Retinal pigment epithelial cell (primary cell): ENCODE measurements at regions not wholly inside any gene's neighbourhood (a gene's known extent, or its start where the extent isn't known, plus 50 kb on each side); places are given as distances from the start of the nearest gene placed in this dataset.
"Not testable (repeated sequence)": the region's sequence is repeated elsewhere in the genome, so short reads cannot be mapped to it uniquely, and the experiment has no call there.

Source experiments
- DNase-seq: peaks from one replicate; pipeline ENCODE4 v3.0.0-alpha.2; 2010; ENCODE audit warnings: low read depth
- H3K4me3 ChIP-seq: 2 replicates; pipeline ENCODE4 v1.5.1; 2011; ENCODE audit warnings: mild to moderate bottlenecking, low read length, control low read depth, moderate library complexity
- TF ChIP-seq, protein P1 (sequence below): conservative IDR thresholded peaks from 2 replicates; pipeline ENCODE4 v1.5.1; 2011; ENCODE audit warnings: low read depth, low read length, control low read depth, inconsistent platforms

DNA sequence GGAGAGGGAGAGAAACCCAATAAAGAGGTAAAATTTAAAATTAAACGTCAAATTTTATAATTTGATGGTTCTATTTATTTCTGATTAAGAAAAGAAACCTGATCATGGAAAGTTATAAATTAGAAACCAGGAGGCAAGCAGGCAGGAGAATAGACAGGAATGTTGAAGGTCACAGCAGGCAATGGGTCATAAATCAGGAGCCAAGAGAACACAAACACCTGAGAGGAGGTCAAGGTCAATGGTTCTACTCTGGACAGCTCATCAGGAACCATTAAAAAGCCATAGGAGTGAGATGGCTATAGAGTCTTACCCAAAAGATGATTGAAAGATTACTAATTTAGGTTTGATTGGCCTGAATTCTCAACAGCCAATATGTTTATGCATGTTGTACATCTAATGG is 126.9 kb upstream of the HCCS start:
- H3K4me3 ChIP-seq: no peak overlapping the region
- TF ChIP-seq, protein P1, sequence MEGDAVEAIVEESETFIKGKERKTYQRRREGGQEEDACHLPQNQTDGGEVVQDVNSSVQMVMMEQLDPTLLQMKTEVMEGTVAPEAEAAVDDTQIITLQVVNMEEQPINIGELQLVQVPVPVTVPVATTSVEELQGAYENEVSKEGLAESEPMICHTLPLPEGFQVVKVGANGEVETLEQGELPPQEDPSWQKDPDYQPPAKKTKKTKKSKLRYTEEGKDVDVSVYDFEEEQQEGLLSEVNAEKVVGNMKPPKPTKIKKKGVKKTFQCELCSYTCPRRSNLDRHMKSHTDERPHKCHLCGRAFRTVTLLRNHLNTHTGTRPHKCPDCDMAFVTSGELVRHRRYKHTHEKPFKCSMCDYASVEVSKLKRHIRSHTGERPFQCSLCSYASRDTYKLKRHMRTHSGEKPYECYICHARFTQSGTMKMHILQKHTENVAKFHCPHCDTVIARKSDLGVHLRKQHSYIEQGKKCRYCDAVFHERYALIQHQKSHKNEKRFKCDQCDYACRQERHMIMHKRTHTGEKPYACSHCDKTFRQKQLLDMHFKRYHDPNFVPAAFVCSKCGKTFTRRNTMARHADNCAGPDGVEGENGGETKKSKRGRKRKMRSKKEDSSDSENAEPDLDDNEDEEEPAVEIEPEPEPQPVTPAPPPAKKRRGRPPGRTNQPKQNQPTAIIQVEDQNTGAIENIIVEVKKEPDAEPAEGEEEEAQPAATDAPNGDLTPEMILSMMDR: no peak
- no peak for DNase-seq

DNA sequence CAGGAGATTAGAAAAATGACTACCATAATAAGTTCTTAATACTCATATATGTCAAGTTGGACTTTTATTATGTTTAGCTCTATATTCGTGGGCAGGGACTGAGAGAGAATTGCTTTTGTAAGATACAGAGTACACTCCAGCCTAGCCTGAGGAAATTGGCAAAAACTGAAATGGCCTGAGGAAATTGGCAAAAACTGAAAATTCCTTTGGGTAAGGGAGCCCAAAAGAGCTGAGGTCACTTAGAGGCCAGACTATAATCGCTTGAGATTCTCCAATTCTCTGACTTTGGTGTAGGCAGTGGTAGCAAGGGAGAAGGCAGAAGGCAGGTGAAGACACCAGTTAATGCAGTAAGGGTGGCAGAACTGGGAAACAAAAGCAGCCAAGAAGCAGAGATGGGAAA is 124.5 kb upstream of the HCCS start:
- no peak overlapping the region for H3K4me3 ChIP-seq
- no peak for DNase-seq
- TF ChIP-seq, protein P1: no peak

DNA sequence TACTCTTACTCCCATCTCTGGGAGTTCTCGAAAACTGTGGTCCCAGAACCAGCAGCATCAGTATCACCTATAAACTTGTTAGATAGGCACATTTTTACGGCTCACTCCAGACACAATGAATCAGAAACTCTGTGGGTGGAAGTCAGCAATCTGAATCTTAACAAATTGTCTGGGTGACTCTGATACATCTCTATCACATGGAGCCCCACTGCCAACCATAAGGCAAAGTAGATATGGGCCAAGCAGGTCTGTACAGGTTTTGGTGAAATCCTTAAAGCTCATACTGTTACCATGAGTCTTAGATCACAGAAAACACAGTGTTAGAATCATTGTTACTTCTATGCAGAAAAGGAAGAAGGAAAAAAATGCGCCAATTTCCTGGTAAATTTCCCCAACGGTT is 122.5 kb upstream of the HCCS start:
- no peak for DNase-seq
- no peak overlapping the region for H3K4me3 ChIP-seq
- TF ChIP-seq, protein P1: no peak

DNA sequence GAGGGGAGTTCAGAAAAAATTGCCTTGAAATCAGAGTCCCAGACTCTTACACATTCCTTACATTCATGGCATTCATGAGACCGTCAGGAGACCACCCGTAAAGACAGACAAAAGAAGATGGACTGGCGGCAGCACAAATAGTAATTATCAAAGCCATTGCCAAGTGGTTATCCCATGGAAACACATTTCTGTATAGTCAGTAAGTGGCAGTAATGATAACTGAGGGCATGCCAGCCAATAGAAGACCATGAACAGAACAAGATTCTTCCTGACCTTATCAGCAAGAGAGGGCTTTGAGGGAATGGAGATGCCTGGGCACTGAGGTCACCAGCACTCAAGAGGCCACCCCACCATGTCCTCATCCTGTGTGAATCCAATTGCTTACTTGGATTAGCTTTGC is 121.7 kb upstream of the HCCS start:
- DNase-seq: no peak
- TF ChIP-seq, protein P1: no peak
- no peak overlapping the region for H3K4me3 ChIP-seq

DNA sequence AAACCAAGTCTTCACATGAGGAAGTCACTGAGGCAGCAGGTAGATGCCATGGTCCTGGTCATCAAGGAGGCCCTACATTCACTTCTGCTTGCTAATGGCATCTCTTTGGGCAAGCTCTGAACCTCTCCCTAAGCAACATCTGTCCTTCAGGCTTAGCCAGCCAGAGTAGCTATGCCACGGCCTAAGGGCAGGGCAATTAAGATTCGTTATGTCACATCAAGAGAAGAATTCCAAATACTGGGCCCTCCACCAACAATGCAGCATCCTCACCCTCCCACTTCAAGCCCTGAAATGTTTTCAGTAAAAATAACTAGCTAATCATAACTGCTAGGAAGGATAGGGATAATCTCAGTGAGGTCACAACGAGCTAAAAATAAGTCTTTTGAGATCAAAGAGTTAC is 120.7 kb upstream of the HCCS start:
- TF ChIP-seq, protein P1: no peak
- H3K4me3 ChIP-seq: no peak overlapping the region
- DNase-seq: no peak

DNA sequence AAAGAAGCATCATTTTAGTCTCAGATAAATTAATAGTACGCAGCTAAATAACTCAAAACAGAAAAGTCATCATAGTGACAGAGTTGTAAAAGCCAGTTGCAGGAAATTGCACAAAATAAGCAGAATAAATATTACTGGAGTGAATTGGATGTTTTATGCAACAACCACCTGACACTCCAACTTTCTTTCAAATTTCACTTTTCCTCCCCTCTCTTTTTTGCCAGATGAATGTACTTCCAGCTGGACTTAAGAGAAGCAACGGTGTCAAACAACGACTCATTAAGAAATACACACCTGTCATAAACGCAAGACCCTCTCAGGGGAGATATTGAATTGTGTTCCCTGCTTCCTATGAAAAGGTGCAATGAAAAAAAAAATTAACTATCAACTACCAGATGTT is 120.2 kb upstream of the HCCS start:
- DNase-seq: no peak
- no peak overlapping the region for H3K4me3 ChIP-seq
- TF ChIP-seq, protein P1: no peak

DNA sequence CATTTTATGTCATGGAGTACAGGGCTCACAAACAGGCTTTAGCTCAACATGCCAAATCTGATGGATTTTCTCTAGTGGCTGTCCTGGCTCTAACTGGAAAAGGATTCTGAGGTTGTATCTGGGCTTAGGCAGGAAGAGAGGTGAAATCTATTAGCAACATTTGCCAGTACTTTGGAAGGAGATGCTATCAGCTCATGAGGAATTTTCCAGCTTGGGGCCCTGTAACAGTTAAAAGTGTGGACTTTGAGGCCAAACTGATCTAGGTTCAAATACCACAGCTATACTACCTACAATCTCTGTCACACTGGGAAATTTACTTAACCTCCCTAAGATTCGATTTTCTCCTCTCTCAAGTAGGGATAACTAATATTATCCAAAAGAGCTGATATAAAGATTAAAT is 119.0 kb upstream of the HCCS start:
- DNase-seq: no peak
- TF ChIP-seq, protein P1: no peak

DNA sequence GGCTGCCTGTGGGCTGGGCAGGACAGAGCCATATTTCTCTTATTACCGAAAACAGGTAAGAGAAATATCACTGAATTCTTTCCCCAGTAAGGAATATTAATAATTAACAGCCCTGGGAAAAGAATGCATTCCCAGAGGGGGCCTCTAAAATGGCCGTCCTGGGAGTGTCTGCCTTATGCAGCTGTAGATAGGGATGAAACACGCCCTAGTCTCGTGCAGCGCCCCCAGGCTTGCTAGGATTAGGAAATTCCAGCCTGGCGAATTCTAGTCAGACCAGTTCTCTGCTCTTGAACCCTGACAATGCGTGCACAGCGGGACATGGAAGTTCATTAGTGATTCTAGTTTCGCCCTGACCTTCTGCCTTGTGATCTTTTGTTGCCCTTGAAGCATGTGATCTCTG is 104.1 kb upstream of the HCCS start:
- H3K4me3 ChIP-seq, DNase-seq: not testable (repeated sequence)

More for the DNA sequence above, 119.0 kb upstream of the HCCS start:
- H3K4me3 ChIP-seq: no peak overlapping the region
